ENCODE measurements at regions not wholly inside any gene's neighbourhood (a gene's known extent, or its start where the extent isn't known, plus 50 kb on each side); places are given as distances from the start of the nearest gene placed in this dataset.

DNA sequence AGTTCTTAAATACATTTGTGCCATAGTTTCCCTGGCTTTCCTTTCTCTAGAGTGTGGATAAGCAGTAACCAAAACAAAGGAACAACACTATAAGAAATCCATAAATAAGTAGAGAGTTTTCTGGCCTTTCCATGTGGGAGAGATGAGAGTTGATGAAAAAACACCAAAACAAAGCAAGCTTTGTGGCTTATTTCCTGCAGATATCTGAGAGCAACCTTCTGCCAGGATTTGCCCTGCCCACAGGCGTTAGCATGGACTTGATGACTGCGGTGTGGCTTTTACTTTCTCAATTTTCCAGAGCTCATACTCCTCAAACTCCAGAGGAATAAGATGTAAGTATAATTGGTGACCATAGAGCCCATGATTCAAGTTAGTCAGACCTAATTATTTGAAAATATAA, 194.9 kb downstream of the RAP2B start:
- no peaks in the 10 kb centered on the region for H4K20me1 ChIP-seq (ENCODE audit: control insufficient read depth, insufficient read depth, low read depth, low read length)
- no peaks in the 10 kb centered on the region; the same call in 1 of the 2 replicates for H3K27me3 ChIP-seq (ENCODE audit: control insufficient read depth, low read length)
- H3K4me1 ChIP-seq (ENCODE audit: control insufficient read depth, low read length), result no peaks in the 10 kb centered on the region
- no peaks in the 10 kb centered on the region for H3K9me3 ChIP-seq (ENCODE audit: control insufficient read depth, insufficient read depth, low read length)
- no peak overlapping the region for H3K4me2 ChIP-seq (ENCODE audit: low read length)
- TF ChIP-seq CTCF (IDR thresholded peaks at IDR 0.05; ENCODE audit: low read depth, low read length, poor library complexity, severe bottlenecking) (no peak), EZH2phosphoT487 (IDR thresholded peaks at IDR 0.05; ENCODE audit: borderline replicate concordance, low read length) (no peak)
- no peak overlapping the region for H3K27ac ChIP-seq (ENCODE audit: low read depth, low read length)
- no peaks in the 10 kb centered on the region for H3K9me2 ChIP-seq (replicated peaks; ENCODE audit: control insufficient read depth, low read length)
- H3K4me3 ChIP-seq (ENCODE audit: low read length), result no peak overlapping the region
- no peaks in the 10 kb centered on the region for H3K79me2 ChIP-seq (ENCODE audit: control insufficient read depth, low read length)
- no peaks in the 10 kb centered on the region for H3K36me3 ChIP-seq (ENCODE audit: control insufficient read depth, low read length)
- no peaks in the 10 kb centered on the region for H3F3A ChIP-seq (ENCODE audit: control insufficient read depth, insufficient read depth)

GRCh38 chr3:153357436-153357835, 195.4 kb downstream of the RAP2B start:
- H3K36me3 ChIP-seq (ENCODE audit: control insufficient read depth, low read length), result no peaks in the 10 kb centered on the region
- H3K4me1 ChIP-seq (ENCODE audit: control insufficient read depth, low read length), result no peaks in the 10 kb centered on the region
- H3K79me2 ChIP-seq (ENCODE audit: control insufficient read depth, low read length), result no peaks in the 10 kb centered on the region
- H3K9me2 ChIP-seq (replicated peaks; ENCODE audit: control insufficient read depth, low read length), result no peaks in the 10 kb centered on the region
- H3F3A ChIP-seq (ENCODE audit: control insufficient read depth, insufficient read depth), result no peaks in the 10 kb centered on the region
- H3K4me3 ChIP-seq (ENCODE audit: low read length), result no peak overlapping the region
- no peak for TF ChIP-seq CTCF (IDR thresholded peaks at IDR 0.05; ENCODE audit: low read depth, low read length, poor library complexity, severe bottlenecking)
- no peak for TF ChIP-seq EZH2phosphoT487 (IDR thresholded peaks at IDR 0.05; ENCODE audit: borderline replicate concordance, low read length)
- H4K20me1 ChIP-seq (ENCODE audit: control insufficient read depth, insufficient read depth, low read depth, low read length), result no peaks in the 10 kb centered on the region
- H3K4me2 ChIP-seq (ENCODE audit: low read length), result no peak overlapping the region
- no peaks in the 10 kb centered on the region; the same call in 1 of the 2 replicates for H3K27me3 ChIP-seq (ENCODE audit: control insufficient read depth, low read length)
- no peak overlapping the region for H3K27ac ChIP-seq (ENCODE audit: low read depth, low read length)
- no peaks in the 10 kb centered on the region for H3K9me3 ChIP-seq (ENCODE audit: control insufficient read depth, insufficient read depth, low read length)

DNA sequence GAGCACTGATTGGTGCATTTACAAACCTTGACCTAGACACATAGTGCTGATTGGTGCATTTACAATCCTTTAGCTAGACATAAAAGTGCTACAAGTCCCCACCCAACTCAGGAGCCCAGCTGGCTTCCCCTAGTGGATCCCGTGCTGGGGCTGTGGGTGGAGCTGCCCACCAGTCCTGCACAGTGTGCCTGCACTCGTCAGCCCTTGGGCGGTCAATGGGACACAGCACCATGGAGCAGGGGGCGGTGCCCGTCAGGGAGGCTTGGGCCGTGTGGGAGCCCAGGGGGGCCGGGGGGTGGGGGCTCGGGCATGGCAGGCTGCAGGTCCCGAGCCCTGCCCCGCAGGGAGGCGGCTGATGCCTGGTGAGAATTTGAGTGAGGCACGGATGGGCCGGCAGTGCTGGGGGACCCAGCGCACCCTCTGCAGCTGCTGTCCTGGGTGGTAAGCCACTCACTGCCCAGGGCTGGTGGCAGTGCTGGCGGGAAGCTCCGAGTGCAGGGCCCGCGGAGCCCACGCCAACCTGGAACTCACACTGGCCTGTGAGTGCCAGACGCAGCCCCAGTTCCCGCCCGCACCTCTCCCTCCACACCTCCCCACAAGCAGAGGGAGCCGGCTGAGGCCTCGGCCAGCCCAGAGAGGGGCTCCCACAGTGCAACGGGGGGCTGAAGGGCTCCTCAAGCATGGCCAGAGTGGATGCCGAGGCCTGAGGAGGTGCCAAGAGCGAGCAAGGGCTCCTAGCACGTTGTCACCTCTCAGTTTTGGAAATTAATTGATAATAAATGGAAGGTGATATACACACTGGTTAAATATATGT, 207.7 kb downstream of the RAP2B start:
- Histone ChIP-seq H3K36me3 (ENCODE audit: control insufficient read depth, low read length) (no peaks in the 10 kb centered on the region), H3K9me2 (replicated peaks; ENCODE audit: control insufficient read depth, low read length) (no peaks in the 10 kb centered on the region), H3K4me2 (ENCODE audit: low read length) (no peak overlapping the region), H3K4me1 (ENCODE audit: control insufficient read depth, low read length) (peaks cover 14% of the 10 kb centered on the region), H3F3A (ENCODE audit: control insufficient read depth, insufficient read depth) (no peaks in the 10 kb centered on the region), H3K27ac (ENCODE audit: low read depth, low read length) (no peak overlapping the region), H3K79me2 (ENCODE audit: control insufficient read depth, low read length) (no peaks in the 10 kb centered on the region), H3K9me3 (ENCODE audit: control insufficient read depth, insufficient read depth, low read length) (no peaks in the 10 kb centered on the region; the same call in 1 of the 2 replicates), H3K27me3 (ENCODE audit: control insufficient read depth, low read length) (no peaks in the 10 kb centered on the region), H3K4me3 (ENCODE audit: low read length) (no peak overlapping the region), H4K20me1 (ENCODE audit: control insufficient read depth, insufficient read depth, low read depth, low read length) (no peaks in the 10 kb centered on the region)
- TF ChIP-seq EZH2phosphoT487 (IDR thresholded peaks at IDR 0.05; ENCODE audit: borderline replicate concordance, low read length), result no peak
- TF ChIP-seq CTCF (IDR thresholded peaks at IDR 0.05; ENCODE audit: low read depth, low read length, poor library complexity, severe bottlenecking), result no peak
